Neural cell (in vitro differentiated cells): ENCODE measurements at regions not wholly inside any gene's neighbourhood (a gene's known extent, or its start where the extent isn't known, plus 50 kb on each side); places are given as distances from the start of the nearest gene placed in this dataset.

Experiments used
- RAD21 ChIP-seq: fragments of 450-650 bp; conservative IDR thresholded peaks from 2 replicates; pipeline ENCODE4 v1.6.1; 2014; ENCODE audit warnings: antibody characterized with exemption, mild to moderate bottlenecking, moderate library complexity
- TF ChIP-seq, protein P1 (sequence below): fragments of 450-650 bp; IDR thresholded peaks from 2 replicates; pipeline ENCODE4 v1.5.1; 2014; ENCODE audit warnings: antibody characterized with exemption, mild to moderate bottlenecking, moderate library complexity; ENCODE audit not compliant: poor library complexity, severe bottlenecking

GRCh38 chr1:55444667-55445066 lies 229.5 kb upstream of the USP24 start:
- TF ChIP-seq, protein P1, sequence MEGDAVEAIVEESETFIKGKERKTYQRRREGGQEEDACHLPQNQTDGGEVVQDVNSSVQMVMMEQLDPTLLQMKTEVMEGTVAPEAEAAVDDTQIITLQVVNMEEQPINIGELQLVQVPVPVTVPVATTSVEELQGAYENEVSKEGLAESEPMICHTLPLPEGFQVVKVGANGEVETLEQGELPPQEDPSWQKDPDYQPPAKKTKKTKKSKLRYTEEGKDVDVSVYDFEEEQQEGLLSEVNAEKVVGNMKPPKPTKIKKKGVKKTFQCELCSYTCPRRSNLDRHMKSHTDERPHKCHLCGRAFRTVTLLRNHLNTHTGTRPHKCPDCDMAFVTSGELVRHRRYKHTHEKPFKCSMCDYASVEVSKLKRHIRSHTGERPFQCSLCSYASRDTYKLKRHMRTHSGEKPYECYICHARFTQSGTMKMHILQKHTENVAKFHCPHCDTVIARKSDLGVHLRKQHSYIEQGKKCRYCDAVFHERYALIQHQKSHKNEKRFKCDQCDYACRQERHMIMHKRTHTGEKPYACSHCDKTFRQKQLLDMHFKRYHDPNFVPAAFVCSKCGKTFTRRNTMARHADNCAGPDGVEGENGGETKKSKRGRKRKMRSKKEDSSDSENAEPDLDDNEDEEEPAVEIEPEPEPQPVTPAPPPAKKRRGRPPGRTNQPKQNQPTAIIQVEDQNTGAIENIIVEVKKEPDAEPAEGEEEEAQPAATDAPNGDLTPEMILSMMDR, result no peak
- no peak for TF ChIP-seq RAD21
